Stimulated activated naive CD8-positive, alpha-beta T cell treated with anti-CD3 and anti-CD28 coated beads, Interleukin-15, Interleukin-2, amounts not matched to agents 100 ng/mL and 50 ng/mL, for 24 hours (primary cell): ENCODE measurements at regions not wholly inside any gene's neighbourhood (a gene's known extent, or its start where the extent isn't known, plus 50 kb on each side); places are given as distances from the start of the nearest gene placed in this dataset.

Experiments
- H3K27ac Mint-ChIP-seq: one replicate; pipeline ENCODE4 v1.8.0; 2021; ENCODE audit warnings: mild to moderate bottlenecking, mixed read lengths
- H3K27me3 Mint-ChIP-seq: one replicate; pipeline ENCODE4 v1.8.0; 2021; ENCODE audit warnings: mixed read lengths
- H3K36me3 Mint-ChIP-seq: one replicate; pipeline ENCODE4 v1.8.0; 2021; ENCODE audit warnings: low read depth, mixed read lengths
- H3K4me1 Mint-ChIP-seq: one replicate; pipeline ENCODE4 v1.8.0; 2021; ENCODE audit warnings: low read depth, mixed read lengths
- H3K4me3 Mint-ChIP-seq: one replicate; pipeline ENCODE4 v1.8.0; 2021; ENCODE audit warnings: mild to moderate bottlenecking, mixed read lengths
- H3K9me3 Mint-ChIP-seq: one replicate; pipeline ENCODE4 v1.8.0; 2021; ENCODE audit warnings: mixed read lengths

DNA sequence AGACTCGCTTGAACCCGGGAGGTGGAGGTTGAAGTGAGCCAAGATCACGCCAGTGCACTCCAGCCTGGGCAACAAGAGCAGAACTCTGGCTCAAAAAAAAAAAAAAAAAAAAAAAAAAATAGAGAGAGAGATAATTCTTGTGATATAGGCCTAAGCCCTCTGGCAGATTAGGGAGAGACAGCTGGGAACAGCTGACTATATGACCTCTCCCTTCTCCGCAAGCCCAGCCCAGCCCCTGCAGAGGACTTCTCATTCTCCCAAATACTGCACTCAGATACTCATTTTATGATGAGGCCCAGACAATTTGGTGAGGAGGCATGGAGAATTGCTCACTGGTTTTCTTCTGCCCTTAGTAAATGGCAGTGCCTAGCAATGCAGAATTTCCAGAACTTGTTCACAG lies 262.0 kb downstream of the HAUS1 start:
- Mint-ChIP-seq H3K4me3 (no peak overlapping the region), H3K4me1 (no peaks in the 10 kb centered on the region), H3K27ac (no peak overlapping the region), H3K9me3 (no peaks in the 10 kb centered on the region), H3K36me3 (no peaks in the 10 kb centered on the region), H3K27me3 (no peaks in the 10 kb centered on the region)

DNA sequence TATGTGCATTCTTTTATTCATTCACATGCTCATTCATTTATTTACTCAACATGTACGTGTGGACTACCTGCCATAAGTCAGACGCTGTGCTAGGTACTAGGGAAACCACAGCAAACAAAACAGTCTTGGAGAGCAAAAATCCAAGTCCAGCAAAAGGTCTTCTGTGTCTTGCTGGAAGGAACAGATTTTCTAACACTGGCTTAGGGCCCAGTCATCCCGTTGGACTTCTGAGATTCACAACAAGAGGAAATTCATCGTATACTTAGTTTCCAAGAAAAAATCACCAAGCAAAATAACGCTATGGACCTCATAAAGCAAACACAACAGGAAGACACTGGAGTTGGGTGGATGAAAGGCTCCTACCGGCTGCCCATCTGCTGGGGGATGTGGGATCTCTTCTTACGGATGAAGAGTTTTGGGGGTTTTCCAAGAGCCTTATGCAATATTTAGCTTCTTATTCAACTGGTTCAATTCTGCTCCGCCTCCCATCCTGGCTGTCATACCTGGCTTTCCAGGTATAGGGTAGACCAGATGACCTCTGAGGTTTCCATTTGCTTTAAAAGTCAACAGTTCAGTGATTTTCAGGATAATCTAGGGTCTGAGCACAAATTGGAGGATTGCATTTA lies 262.7 kb downstream of the HAUS1 start:
- Mint-ChIP-seq H3K9me3 (no peaks in the 10 kb centered on the region), H3K27ac (no peak overlapping the region), H3K4me1 (no peaks in the 10 kb centered on the region), H3K27me3 (no peaks in the 10 kb centered on the region), H3K4me3 (no peak overlapping the region), H3K36me3 (no peaks in the 10 kb centered on the region)

DNA sequence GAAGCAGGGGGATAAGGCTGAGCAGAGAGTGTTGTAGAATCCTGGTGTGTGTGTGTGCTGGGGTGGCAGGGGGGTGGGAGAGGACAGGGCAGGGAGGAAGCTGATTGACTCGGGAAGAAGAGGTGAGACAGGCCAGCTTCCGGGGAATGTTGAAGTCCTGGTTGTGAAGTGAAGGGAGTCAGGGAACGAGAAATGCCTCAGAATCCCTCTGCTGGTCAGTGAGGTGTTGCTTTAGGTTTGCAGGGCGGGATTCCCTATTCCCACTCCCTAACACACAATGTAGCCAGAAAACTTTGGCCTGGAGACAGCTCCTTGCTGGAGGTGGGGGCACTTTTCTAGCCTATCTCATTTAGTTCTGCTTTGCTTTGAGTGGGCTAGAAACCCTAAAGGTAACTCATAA lies 265.1 kb downstream of the HAUS1 start:
- Mint-ChIP-seq H3K36me3 (no peaks in the 10 kb centered on the region), H3K4me3 (no peak overlapping the region), H3K27me3 (no peaks in the 10 kb centered on the region), H3K4me1 (no peaks in the 10 kb centered on the region), H3K27ac (no peak overlapping the region), H3K9me3 (no peaks in the 10 kb centered on the region)

GRCh38 chr18:46370898-46371297 lies 266.7 kb downstream of the HAUS1 start:
- Mint-ChIP-seq H3K4me1 (no peaks in the 10 kb centered on the region), H3K4me3 (no peak overlapping the region), H3K9me3 (no peaks in the 10 kb centered on the region), H3K27ac (no peak overlapping the region), H3K36me3 (no peaks in the 10 kb centered on the region), H3K27me3 (no peaks in the 10 kb centered on the region)

- no peaks in the 10 kb centered on the region for H3K27me3 Mint-ChIP-seq
- H3K9me3 Mint-ChIP-seq = no peaks in the 10 kb centered on the region
- no peak overlapping the region for H3K27ac Mint-ChIP-seq
- no peaks in the 10 kb centered on the region for H3K36me3 Mint-ChIP-seq
- H3K4me1 Mint-ChIP-seq = no peaks in the 10 kb centered on the region
- no peak overlapping the region for H3K4me3 Mint-ChIP-seq
These were observed 268.5 kb downstream of the HAUS1 start for GRCh38 chr18:46372670-46373069.

DNA sequence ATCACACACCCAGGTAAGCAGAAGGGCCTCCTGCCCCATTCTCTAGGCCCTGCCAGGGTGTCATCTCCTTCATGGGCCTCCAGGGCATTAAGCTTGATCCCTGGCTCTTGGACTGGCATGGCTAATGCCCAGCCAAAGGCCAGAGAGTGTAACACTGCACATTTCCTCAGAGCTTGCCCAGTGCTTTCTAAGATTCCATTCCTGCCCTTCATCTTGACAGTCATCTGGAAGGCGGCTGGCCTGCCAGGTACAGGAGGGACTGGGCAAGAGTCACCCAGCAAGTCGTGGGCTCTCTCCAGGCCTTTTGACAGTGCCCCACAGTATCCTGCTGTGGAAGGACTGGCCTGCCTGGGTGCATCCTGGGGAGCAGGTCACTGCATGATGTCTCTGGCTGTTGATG lies 268.9 kb downstream of the HAUS1 start:
- H3K36me3 Mint-ChIP-seq = no peaks in the 10 kb centered on the region
- H3K4me1 Mint-ChIP-seq = no peaks in the 10 kb centered on the region
- H3K27ac Mint-ChIP-seq = no peak overlapping the region
- H3K27me3 Mint-ChIP-seq = no peaks in the 10 kb centered on the region
- H3K4me3 Mint-ChIP-seq = no peak overlapping the region
- H3K9me3 Mint-ChIP-seq = no peaks in the 10 kb centered on the region

GRCh38 chr18:46373791-46374190 lies 269.6 kb downstream of the HAUS1 start:
- H3K9me3 Mint-ChIP-seq = no peaks in the 10 kb centered on the region
- no peaks in the 10 kb centered on the region for H3K27me3 Mint-ChIP-seq
- H3K4me1 Mint-ChIP-seq = no peaks in the 10 kb centered on the region
- no peaks in the 10 kb centered on the region for H3K36me3 Mint-ChIP-seq
- no peak overlapping the region for H3K27ac Mint-ChIP-seq
- H3K4me3 Mint-ChIP-seq = no peak overlapping the region

GRCh38 chr18:46374850-46375249 lies 270.7 kb downstream of the HAUS1 start:
- Mint-ChIP-seq H3K27ac (no peak overlapping the region), H3K4me1 (no peaks in the 10 kb centered on the region), H3K36me3 (no peaks in the 10 kb centered on the region)

GRCh38 chr18:46377557-46377956 lies 273.4 kb downstream of the HAUS1 start:
- no peaks in the 10 kb centered on the region for H3K27me3 Mint-ChIP-seq
- H3K27ac Mint-ChIP-seq = no peak overlapping the region
- no peaks in the 10 kb centered on the region for H3K36me3 Mint-ChIP-seq
- no peak overlapping the region for H3K4me3 Mint-ChIP-seq
- no peaks in the 10 kb centered on the region for H3K9me3 Mint-ChIP-seq
- no peaks in the 10 kb centered on the region for H3K4me1 Mint-ChIP-seq

More at GRCh38 chr18:46374850-46375249, 270.7 kb downstream of the HAUS1 start:
- Mint-ChIP-seq H3K27me3 (no peaks in the 10 kb centered on the region), H3K9me3 (no peaks in the 10 kb centered on the region), H3K4me3 (no peak overlapping the region)

DNA sequence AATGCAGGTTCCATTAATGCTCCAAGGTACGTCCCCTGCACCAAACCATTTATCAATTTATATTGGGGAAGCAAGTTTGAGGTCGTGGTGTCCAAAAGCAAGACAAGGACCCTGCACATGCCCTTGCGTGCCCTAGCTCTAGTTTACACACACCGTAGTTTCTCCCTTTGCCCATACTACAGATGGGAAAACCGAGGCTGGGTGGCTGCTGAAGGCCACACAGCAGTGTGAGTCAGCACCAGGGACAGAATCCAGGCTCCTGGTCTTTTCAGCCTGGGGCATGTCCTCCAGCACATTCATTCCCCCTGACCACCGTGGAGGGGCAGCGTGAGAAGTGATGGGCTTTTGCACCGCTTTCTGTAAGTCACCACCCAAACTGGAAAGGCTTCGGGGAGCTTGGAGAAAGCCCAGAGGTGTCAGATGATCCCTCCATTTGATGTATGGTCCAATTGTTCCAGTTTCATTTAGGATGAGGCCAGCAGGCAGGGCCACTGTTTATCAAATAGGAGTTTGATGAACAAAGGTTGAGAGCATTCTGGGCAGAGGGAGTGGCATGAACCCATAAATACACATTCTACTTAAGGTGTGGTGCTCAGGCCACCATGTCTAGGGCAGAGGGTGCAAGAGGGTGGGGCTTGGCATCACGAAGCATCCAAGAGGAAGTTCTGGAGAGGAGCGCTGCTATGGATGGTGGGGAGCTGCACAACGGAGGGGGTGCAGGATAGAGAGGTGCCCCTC lies 274.1 kb downstream of the HAUS1 start:
- Mint-ChIP-seq H3K4me1 (no peaks in the 10 kb centered on the region), H3K4me3 (no peak overlapping the region), H3K36me3 (no peaks in the 10 kb centered on the region), H3K27ac (no peak overlapping the region), H3K9me3 (no peaks in the 10 kb centered on the region), H3K27me3 (no peaks in the 10 kb centered on the region)

GRCh38 chr18:46378864-46379207 lies 274.7 kb downstream of the HAUS1 start:
- no peaks in the 10 kb centered on the region for H3K27me3 Mint-ChIP-seq
- no peak overlapping the region for H3K4me3 Mint-ChIP-seq
- H3K36me3 Mint-ChIP-seq = no peaks in the 10 kb centered on the region
- H3K9me3 Mint-ChIP-seq = no peaks in the 10 kb centered on the region
- no peaks in the 10 kb centered on the region for H3K4me1 Mint-ChIP-seq
- no peak overlapping the region for H3K27ac Mint-ChIP-seq

GRCh38 chr18:46379323-46379950 lies 275.3 kb downstream of the HAUS1 start:
- Mint-ChIP-seq H3K4me1 (no peaks in the 10 kb centered on the region), H3K4me3 (no peak overlapping the region), H3K27ac (no peak overlapping the region), H3K27me3 (no peaks in the 10 kb centered on the region), H3K36me3 (no peaks in the 10 kb centered on the region), H3K9me3 (no peaks in the 10 kb centered on the region)

GRCh38 chr18:46385124-46385523 lies 271.9 kb downstream of the LOXHD1 start:
- no peaks in the 10 kb centered on the region for H3K4me1 Mint-ChIP-seq
- no peak overlapping the region for H3K27ac Mint-ChIP-seq
- no peaks in the 10 kb centered on the region for H3K36me3 Mint-ChIP-seq
- no peaks in the 10 kb centered on the region for H3K27me3 Mint-ChIP-seq
- no peaks in the 10 kb centered on the region for H3K9me3 Mint-ChIP-seq
- no peak overlapping the region for H3K4me3 Mint-ChIP-seq

DNA sequence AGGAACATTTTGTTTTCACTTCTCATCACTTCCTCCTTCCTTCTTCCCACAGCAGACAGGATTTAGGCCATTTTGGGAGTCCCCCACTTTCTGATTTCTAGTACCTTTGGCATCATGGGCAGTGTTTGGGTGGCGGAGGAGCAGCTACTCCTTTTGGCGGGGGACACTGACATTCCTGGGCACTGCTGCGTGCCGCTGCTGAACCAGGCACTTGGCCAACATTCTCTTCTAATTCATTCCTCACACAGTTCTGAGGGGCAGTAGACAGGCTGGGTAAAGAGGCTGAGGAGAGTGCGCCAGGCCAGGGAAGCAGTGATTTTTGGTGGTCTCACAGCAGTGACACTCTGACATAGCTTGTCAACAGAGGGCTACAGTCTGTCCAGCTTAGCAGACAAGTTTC lies 270.2 kb downstream of the LOXHD1 start:
- Mint-ChIP-seq H3K27ac (no peak overlapping the region), H3K9me3 (no peaks in the 10 kb centered on the region), H3K4me3 (no peak overlapping the region), H3K36me3 (no peaks in the 10 kb centered on the region), H3K27me3 (no peaks in the 10 kb centered on the region), H3K4me1 (no peaks in the 10 kb centered on the region)

GRCh38 chr18:46387441-46388131 lies 269.4 kb downstream of the LOXHD1 start:
- Mint-ChIP-seq H3K4me3 (no peak overlapping the region), H3K4me1 (no peaks in the 10 kb centered on the region), H3K27ac (no peak overlapping the region), H3K9me3 (no peaks in the 10 kb centered on the region), H3K27me3 (no peaks in the 10 kb centered on the region), H3K36me3 (no peaks in the 10 kb centered on the region)
